Activated naive CD8-positive, alpha-beta T cell treated with anti-CD3 and anti-CD28 coated beads, Interleukin-2, amount 50 U/mL, for 24 hours (primary cell): ENCODE measurements at regions not wholly inside any gene's neighbourhood (a gene's known extent, or its start where the extent isn't known, plus 50 kb on each side); places are given as distances from the start of the nearest gene placed in this dataset.

ENCODE experiments used
- ATAC-seq: fragments of 150-1000 bp; cut with Tn5 transposase; one replicate; pipeline ENCODE4 v1.10.0; 2021
- DNase-seq: peaks from one replicate; pipeline ENCODE4 v3.0.0; 2021
- H3K27ac Mint-ChIP-seq: one replicate; pipeline ENCODE4 v1.8.0; 2021; ENCODE audit warnings: mild to moderate bottlenecking, mixed read lengths
- H3K27me3 Mint-ChIP-seq: one replicate; pipeline ENCODE4 v1.8.0; 2021; ENCODE audit warnings: mixed read lengths
- H3K36me3 Mint-ChIP-seq: one replicate; pipeline ENCODE4 v1.8.0; 2021; ENCODE audit warnings: low read depth, mixed read lengths
- H3K4me1 Mint-ChIP-seq: one replicate; pipeline ENCODE4 v1.8.0; 2021; ENCODE audit warnings: mixed read lengths
- H3K4me3 Mint-ChIP-seq: one replicate; pipeline ENCODE4 v1.8.0; 2021; ENCODE audit warnings: mild to moderate bottlenecking, moderate library complexity, mixed read lengths
- H3K9me3 Mint-ChIP-seq: one replicate; pipeline ENCODE4 v1.8.0; 2021; ENCODE audit warnings: mixed read lengths

DNA sequence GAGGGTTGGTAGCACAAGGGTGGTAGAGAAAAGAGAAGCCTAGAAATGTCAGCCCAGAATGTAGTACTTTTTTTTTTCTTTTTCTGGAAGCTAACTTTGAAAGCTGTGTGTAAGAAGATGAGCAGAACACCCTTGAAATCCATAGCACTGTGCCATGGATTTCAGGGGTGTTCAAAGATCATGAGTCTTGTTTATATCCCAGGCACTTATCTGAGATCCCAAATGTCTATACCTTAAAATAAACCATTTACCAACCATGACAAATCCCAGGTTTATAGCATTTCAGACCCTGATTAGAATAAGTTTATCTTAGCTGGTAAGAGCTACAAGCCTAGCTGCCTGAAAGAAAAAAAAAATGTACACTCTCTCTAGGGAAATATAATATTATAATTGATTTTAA, 389.9 kb upstream of the ANXA10 start:
- no peak overlapping the region for H3K4me3 Mint-ChIP-seq
- no peak overlapping the region for H3K27ac Mint-ChIP-seq
- DNase-seq (no peak), ATAC-seq (no peak)
- H3K36me3 Mint-ChIP-seq = no peaks in the 10 kb centered on the region
- H3K9me3 Mint-ChIP-seq = peaks cover 3% of the 10 kb centered on the region
- H3K4me1 Mint-ChIP-seq = no peaks in the 10 kb centered on the region
- no peaks in the 10 kb centered on the region for H3K27me3 Mint-ChIP-seq

DNA sequence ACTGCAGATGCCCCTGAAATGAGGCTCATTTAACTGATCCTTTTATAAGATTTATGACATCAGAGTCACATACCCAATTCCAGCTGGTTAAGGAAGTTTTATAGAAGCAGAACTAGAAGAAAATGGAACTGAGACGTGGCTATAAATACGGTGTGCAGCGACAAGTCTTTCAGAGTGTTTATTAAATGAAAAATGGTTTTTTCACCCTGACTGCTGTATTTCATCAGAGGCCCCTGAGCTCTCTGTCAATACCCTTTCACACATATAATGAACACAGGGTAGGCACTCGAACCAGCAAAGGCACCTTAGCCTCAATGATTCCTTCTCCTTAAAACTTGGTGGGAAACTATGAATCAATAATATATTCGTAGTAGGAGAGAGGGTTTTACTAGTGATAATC, 380.8 kb upstream of the ANXA10 start:
- no peak overlapping the region for H3K4me3 Mint-ChIP-seq
- no peak for ATAC-seq
- H3K4me1 Mint-ChIP-seq = no peaks in the 10 kb centered on the region

DNA sequence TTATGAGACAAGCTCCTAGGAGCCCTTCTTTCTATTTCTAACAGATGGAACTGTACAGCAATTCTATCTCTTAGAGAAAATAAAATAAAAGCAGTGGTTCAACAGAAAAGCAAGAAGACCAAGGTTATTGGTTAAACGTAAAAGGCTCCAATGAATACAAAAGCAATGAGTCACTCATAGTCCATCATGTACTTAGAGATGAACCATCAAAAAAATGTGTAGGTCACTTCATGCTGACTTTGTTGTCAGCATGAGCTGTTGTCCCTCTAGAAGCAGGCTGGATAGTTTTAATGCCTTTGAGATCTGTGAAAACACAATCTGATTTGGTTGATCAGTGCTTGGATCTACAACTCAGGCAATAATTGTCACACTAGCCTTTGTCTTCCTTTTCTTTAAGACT, 378.6 kb upstream of the ANXA10 start:
- Mint-ChIP-seq H3K9me3 (no peaks in the 10 kb centered on the region), H3K4me1 (no peaks in the 10 kb centered on the region), H3K27me3 (no peaks in the 10 kb centered on the region), H3K36me3 (no peaks in the 10 kb centered on the region), H3K27ac (no peak overlapping the region), H3K4me3 (no peak overlapping the region)
- ATAC-seq = no peak
- DNase-seq = no peak

More for the DNA sequence above, 380.8 kb upstream of the ANXA10 start:
- no peaks in the 10 kb centered on the region for H3K36me3 Mint-ChIP-seq
- no peak for DNase-seq
- H3K27ac Mint-ChIP-seq = no peak overlapping the region
- no peaks in the 10 kb centered on the region for H3K9me3 Mint-ChIP-seq
- H3K27me3 Mint-ChIP-seq = no peaks in the 10 kb centered on the region

DNA sequence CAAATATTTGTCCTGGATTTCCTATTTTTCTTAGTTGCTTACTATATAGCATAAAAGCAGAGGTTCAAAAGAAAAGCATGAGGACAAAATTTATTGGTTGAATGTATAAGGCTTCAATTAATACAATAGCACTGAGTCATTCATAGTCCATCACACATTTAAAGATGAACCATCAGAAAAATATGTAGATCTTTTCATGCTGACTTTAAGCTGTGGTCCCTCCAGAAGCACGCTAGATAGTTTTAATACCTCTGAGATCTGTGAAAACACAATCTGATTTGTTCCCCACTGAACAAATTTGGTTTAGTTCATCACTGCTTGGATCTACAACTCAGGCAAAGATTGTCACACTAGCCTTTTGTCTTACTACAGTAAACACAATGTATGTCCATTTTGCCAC, 377.2 kb upstream of the ANXA10 start:
- Mint-ChIP-seq H3K4me1 (no peaks in the 10 kb centered on the region), H3K4me3 (no peak overlapping the region), H3K27ac (no peak overlapping the region), H3K36me3 (no peaks in the 10 kb centered on the region), H3K9me3 (no peaks in the 10 kb centered on the region), H3K27me3 (no peaks in the 10 kb centered on the region)
- DNase-seq (no peak), ATAC-seq (no peak)

DNA sequence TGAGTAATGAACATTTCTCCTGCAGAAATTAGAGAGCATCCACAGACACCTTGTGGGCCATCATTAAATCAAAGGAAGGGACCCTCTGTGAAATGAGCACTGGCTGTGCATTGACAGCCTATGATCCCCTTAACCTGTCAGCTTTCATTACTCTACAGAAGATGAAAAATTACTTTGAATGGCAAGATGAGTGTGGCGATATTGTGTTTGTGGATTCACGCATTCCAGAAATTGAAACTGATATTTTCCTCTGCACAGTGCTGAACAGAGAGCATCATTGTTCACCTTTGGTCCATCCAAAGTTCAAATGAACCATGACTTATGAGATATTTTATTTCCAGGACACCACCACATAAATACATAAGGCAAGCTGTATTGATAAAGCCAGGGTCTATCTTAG, 374.8 kb upstream of the ANXA10 start:
- H3K27ac Mint-ChIP-seq = no peak overlapping the region
- H3K4me1 Mint-ChIP-seq = no peaks in the 10 kb centered on the region
- H3K9me3 Mint-ChIP-seq = no peaks in the 10 kb centered on the region
- no peaks in the 10 kb centered on the region for H3K36me3 Mint-ChIP-seq
- no peak overlapping the region for H3K4me3 Mint-ChIP-seq
- no peaks in the 10 kb centered on the region for H3K27me3 Mint-ChIP-seq
- DNase-seq (no peak), ATAC-seq (no peak)

DNA sequence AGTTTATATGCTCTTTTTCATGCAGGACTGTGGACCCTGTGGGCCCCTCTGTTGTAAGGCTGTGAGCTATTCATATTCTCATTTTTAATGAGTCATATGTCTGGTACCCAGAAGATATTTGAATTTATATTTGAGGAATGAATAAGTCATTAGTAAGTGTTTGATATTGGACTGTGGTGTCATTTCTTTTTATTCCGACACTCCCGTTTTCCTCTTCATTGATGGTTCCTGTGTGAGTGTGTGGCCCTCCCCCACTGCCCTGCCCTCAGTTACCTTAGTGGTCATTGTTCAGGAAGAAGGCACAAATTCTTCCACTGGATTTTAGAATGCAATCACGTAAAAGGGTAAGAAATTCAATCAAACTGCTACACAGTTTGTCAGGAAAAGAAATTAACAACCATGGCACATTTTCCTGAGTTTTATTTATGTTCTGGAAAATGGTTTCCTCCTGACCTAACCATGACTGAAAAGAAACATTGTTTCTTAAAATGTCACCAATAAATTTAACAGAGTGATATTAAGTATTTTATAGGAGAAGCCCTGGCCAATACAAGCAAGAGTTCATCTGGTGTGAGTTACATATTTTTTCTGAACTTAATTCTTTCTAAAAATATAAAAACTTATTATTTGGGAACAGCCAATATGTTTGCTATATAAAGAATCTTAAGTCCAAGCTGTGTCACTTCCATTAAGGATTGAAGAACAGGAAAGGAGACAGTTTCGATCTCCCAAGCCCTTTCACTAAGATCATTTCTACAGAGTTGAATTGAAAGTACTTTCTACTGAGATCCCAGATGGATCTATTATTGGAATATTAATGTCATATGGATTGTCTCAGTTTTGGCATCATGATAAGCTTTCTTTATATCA, 370.5 kb upstream of the ANXA10 start:
- no peaks in the 10 kb centered on the region for H3K4me1 Mint-ChIP-seq
- H3K4me3 Mint-ChIP-seq = no peak overlapping the region
- DNase-seq (no peak), ATAC-seq (no peak)
- H3K27me3 Mint-ChIP-seq = no peaks in the 10 kb centered on the region
- H3K27ac Mint-ChIP-seq = no peak overlapping the region
- H3K36me3 Mint-ChIP-seq = no peaks in the 10 kb centered on the region
- H3K9me3 Mint-ChIP-seq = no peaks in the 10 kb centered on the region

DNA sequence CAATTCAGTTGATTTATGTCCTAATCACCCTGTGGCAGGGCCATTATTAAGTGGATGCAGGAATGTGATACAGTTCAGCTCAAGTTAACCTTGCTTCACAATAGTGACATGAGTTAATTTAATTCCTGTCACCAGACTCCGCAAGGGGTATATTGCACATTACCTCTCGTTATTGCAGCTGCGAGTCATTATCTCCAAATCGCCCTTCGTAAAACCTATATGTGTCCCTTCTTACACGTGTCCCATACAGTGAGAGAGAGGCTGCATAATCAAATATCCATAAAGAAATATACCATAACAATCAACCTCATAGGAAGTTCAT, 369.9 kb upstream of the ANXA10 start:
- Mint-ChIP-seq H3K27me3 (no peaks in the 10 kb centered on the region), H3K27ac (no peak overlapping the region), H3K9me3 (no peaks in the 10 kb centered on the region), H3K4me1 (no peaks in the 10 kb centered on the region), H3K4me3 (no peak overlapping the region), H3K36me3 (no peaks in the 10 kb centered on the region)
- DNase-seq (no peak), ATAC-seq (no peak)

DNA sequence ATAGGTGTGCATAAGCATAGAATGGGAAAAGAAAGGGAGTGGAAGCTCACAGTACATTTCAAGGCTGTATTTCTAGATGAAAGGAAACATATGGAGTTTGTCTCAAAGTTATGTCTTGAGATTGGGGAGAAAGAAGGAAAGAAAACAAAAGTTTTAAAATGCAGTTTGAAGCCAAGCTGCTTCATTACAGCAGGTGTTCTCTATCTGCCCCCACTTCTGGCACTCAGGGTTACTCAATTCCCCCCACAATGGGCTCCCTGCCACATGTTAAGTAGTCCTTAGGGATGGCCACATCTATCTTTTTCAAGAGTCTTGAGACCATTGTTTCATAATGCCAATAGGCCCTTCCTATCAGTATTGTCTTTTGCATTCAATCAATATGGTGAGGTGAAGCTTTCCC, 367.4 kb upstream of the ANXA10 start:
- Mint-ChIP-seq H3K27ac (no peak overlapping the region), H3K27me3 (no peaks in the 10 kb centered on the region), H3K9me3 (peaks cover 6% of the 10 kb centered on the region), H3K4me1 (no peaks in the 10 kb centered on the region), H3K36me3 (no peaks in the 10 kb centered on the region), H3K4me3 (no peak overlapping the region)
- DNase-seq = no peak
- ATAC-seq = no peak

DNA sequence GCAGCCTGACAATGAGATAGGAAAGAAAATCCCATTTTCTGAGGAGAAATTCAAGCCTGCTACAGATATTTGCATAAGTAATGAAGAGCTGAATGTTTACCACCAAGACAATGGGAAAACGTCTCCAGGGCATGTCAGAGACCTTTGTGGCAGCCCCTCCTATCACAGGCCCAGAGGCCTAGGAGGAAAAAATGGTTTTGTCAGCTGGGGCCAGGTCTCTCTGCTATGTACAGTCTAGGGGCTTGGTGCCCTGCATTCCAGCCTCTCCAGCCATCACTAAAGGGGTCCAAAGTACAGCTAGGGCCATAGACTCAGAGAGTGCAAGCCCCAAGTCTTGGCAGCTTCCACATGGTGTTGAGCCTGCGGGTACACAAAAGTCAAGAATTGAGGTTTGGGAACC, 361.6 kb upstream of the ANXA10 start:
- no peak overlapping the region for H3K4me3 Mint-ChIP-seq
- H3K27ac Mint-ChIP-seq = no peak overlapping the region
- H3K9me3 Mint-ChIP-seq = peaks cover 27% of the 10 kb centered on the region

DNA sequence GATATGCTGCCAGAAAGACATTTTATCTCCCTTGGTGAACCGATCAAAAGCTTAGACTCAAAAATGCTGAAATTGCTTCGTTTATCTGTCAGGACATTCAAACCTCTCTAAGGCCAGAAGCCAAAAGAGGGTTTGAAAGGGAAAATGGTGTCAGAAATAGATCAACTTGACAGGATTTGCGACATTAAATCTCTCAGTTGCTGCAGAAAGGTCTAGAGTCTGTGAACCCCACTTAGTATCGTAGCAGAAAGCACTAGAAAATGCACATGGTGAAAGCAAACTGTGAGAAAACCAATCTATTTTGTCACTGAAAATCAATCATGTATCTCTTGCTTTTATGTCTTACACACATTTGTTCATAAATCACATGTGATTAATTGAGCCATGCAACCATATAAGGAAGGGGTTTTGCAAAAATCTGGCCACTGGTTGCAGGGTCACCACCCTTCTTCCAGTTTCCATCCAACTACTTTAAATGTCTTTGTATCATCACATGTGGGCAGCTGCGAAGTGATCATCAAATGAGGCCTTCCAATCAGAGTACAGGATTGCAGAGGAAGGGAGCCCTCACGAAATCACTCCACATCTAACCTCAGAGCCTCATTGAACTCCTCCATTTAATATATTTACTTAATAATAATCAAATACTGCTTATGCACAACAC, 347.2 kb upstream of the ANXA10 start:
- no peak overlapping the region for H3K27ac Mint-ChIP-seq
- ATAC-seq = no peak
- DNase-seq = no peak
- no peaks in the 10 kb centered on the region for H3K4me1 Mint-ChIP-seq
- no peaks in the 10 kb centered on the region for H3K9me3 Mint-ChIP-seq
- no peak overlapping the region for H3K4me3 Mint-ChIP-seq
- no peaks in the 10 kb centered on the region for H3K36me3 Mint-ChIP-seq
- no peaks in the 10 kb centered on the region for H3K27me3 Mint-ChIP-seq

More for the DNA sequence above, 361.6 kb upstream of the ANXA10 start:
- Mint-ChIP-seq H3K4me1 (no peaks in the 10 kb centered on the region), H3K27me3 (no peaks in the 10 kb centered on the region), H3K36me3 (peaks cover 2% of the 10 kb centered on the region)
- no peak for ATAC-seq
- DNase-seq = no peak

DNA sequence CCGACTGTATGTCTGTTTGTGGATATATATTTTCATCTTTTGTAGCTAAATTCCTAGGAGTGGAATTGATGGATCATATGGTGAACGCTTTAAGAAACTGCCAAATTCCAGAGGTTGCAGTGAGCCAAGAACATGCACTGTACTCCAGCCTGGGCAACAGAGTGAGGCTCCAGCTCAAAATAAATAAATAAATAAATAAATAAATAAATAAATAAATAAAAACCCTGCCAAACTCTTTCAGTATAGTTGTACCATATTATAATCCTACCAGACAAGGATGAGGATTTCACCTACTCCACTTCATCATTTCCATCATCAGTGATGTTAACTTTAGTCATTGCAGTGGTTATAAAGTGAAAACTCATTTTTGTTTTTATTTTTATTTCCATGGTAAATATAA, 325.1 kb upstream of the ANXA10 start:
- H3K4me3 Mint-ChIP-seq = no peak overlapping the region
- no peaks in the 10 kb centered on the region for H3K36me3 Mint-ChIP-seq
- no peak overlapping the region for H3K27ac Mint-ChIP-seq
- DNase-seq (no peak), ATAC-seq (no peak)
- H3K27me3 Mint-ChIP-seq = no peaks in the 10 kb centered on the region
- no peaks in the 10 kb centered on the region for H3K4me1 Mint-ChIP-seq
- peaks cover 20% of the 10 kb centered on the region for H3K9me3 Mint-ChIP-seq

DNA sequence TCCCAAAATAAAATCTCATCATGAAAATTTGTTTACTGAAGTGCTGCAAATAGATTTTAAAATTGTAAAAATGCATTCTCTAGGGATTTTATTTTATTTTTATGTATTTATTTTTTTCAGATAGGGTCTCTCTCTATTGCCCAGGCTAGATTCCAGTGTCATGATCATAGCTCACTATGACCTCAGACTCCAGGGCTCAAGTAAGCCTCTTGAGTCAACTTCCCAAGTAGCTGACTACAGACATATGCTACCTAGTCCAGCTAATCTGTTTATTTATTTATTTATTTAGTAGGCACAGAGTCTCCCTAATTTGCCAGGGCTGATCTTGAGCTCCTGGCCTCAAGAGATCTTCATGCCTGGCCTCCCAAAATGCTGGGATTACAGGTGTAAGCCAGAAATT, 317.7 kb upstream of the ANXA10 start:
- DNase-seq = no peak
- H3K9me3 Mint-ChIP-seq = peaks cover 15% of the 10 kb centered on the region

DNA sequence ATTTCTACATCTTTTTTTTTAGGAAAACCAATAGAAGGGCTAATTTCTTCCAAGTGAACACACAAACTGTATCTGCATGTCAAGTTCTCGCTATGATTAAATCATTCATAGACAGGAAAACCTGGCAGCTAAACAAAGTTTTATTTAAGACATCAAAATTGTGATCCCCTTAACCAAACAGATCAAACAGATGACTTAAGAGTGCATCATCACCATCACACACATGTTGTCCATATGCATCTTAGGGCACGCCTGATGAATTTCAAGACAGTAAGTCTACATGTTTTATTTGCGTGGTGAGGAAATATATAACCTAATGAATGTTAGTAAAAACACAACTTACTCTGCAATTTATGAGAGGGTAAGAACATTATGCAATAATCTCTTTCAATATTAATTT, 317.0 kb upstream of the ANXA10 start:
- peaks cover 15% of the 10 kb centered on the region for H3K9me3 Mint-ChIP-seq
- H3K27me3 Mint-ChIP-seq = no peaks in the 10 kb centered on the region
- H3K36me3 Mint-ChIP-seq = no peaks in the 10 kb centered on the region

More for the DNA sequence above, 317.7 kb upstream of the ANXA10 start:
- H3K4me3 Mint-ChIP-seq = no peak overlapping the region
- no peak for ATAC-seq
- H3K4me1 Mint-ChIP-seq = no peaks in the 10 kb centered on the region
- no peaks in the 10 kb centered on the region for H3K27me3 Mint-ChIP-seq
- no peak overlapping the region for H3K27ac Mint-ChIP-seq
- no peaks in the 10 kb centered on the region for H3K36me3 Mint-ChIP-seq

DNA sequence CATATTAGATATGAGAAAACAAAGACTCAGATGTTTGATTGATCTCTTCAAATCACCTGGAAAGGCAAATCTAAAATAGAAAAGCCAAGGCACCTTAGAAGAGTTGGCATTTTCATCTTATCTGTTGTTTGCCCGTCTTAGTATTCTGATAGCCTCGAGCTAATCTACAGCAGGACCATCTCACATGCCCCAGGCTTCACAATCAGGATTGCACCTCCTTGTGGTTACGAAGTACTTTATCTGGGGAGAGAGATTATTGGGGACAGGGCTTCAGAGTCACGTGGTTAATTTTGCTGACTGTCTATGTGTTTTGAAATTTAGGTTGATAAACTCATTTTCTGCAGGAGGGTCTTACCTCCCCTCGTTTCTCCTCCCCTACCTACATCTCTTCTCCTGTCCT, 313.1 kb upstream of the ANXA10 start:
- Mint-ChIP-seq H3K27me3 (no peaks in the 10 kb centered on the region), H3K9me3 (peaks cover 9% of the 10 kb centered on the region), H3K4me1 (no peaks in the 10 kb centered on the region), H3K27ac (no peak overlapping the region), H3K4me3 (no peak overlapping the region), H3K36me3 (no peaks in the 10 kb centered on the region)
- ATAC-seq (no peak), DNase-seq (no peak)

More for the DNA sequence above, 317.0 kb upstream of the ANXA10 start:
- no peak for ATAC-seq
- Mint-ChIP-seq H3K4me1 (no peaks in the 10 kb centered on the region), H3K27ac (no peak overlapping the region), H3K4me3 (no peak overlapping the region)
- no peak for DNase-seq

DNA sequence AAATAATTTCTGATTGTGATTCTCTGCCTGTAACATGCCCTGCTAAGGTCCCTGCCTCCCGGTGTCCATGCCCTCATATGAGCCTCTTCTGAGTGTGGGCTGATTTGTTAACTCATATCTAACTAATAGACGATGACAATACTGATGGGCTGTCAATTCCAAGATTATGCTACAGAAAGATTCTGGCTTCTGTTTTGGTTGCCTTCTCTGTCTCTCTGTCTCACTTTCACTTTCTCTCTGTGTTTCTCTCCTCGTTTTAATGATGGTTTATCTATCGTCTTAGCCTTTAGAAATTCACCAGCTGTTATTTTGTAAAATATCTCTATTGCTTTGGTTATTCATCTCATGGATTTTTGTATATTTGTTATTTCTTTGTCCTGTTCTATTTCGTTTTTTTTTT, 312.5 kb upstream of the ANXA10 start:
- no peaks in the 10 kb centered on the region for H3K36me3 Mint-ChIP-seq
- H3K27me3 Mint-ChIP-seq = no peaks in the 10 kb centered on the region
- no peaks in the 10 kb centered on the region for H3K4me1 Mint-ChIP-seq
- ATAC-seq (no peak), DNase-seq (no peak)
- no peak overlapping the region for H3K27ac Mint-ChIP-seq
- no peak overlapping the region for H3K4me3 Mint-ChIP-seq
- H3K9me3 Mint-ChIP-seq = peaks cover 9% of the 10 kb centered on the region
